PC-9 (cell line): ENCODE measurements at regions not wholly inside any gene's neighbourhood (a gene's known extent, or its start where the extent isn't known, plus 50 kb on each side); places are given as distances from the start of the nearest gene placed in this dataset.

ENCODE experiments used
- EZH2 ChIP-seq: fragments of 200-600 bp; sonication (generic); IDR thresholded peaks from 2 replicates; pipeline ENCODE4 v1.8.0; 2017; ENCODE audit warnings: antibody characterized with exemption, low read depth
- TF ChIP-seq, protein P1 (sequence below): fragments of 200-600 bp; sonication (generic); conservative IDR thresholded peaks from 2 replicates; pipeline ENCODE4 v1.6.1; 2017; ENCODE audit warnings: mixed run types, antibody characterized with exemption, mild to moderate bottlenecking, moderate library complexity

DNA sequence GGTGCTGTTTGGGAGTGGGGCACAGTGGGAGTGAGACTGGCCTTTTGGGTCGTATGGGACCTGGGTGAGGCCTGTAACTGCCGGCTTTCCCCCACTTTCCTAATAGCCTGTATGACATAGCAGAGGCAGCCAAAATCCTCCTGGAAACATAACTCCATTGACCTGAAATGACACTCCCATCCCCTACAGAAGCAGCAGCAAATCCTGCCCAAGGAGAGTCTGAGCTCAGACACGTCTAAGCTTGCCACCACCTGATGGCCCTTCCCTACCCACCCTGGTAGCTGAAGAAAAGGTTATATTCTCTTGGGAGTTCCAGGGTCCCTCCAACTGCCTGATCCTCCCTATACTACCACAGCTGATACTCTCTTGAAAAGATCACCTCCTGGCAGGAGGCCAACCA lies 179.8 kb upstream of the ARRDC3 start:
- TF ChIP-seq, protein P1, sequence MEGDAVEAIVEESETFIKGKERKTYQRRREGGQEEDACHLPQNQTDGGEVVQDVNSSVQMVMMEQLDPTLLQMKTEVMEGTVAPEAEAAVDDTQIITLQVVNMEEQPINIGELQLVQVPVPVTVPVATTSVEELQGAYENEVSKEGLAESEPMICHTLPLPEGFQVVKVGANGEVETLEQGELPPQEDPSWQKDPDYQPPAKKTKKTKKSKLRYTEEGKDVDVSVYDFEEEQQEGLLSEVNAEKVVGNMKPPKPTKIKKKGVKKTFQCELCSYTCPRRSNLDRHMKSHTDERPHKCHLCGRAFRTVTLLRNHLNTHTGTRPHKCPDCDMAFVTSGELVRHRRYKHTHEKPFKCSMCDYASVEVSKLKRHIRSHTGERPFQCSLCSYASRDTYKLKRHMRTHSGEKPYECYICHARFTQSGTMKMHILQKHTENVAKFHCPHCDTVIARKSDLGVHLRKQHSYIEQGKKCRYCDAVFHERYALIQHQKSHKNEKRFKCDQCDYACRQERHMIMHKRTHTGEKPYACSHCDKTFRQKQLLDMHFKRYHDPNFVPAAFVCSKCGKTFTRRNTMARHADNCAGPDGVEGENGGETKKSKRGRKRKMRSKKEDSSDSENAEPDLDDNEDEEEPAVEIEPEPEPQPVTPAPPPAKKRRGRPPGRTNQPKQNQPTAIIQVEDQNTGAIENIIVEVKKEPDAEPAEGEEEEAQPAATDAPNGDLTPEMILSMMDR = no peak
- no peak for TF ChIP-seq EZH2
